DND-41 (cell line): ENCODE measurements at regions not wholly inside any gene's neighbourhood (a gene's known extent, or its start where the extent isn't known, plus 50 kb on each side); places are given as distances from the start of the nearest gene placed in this dataset.

ENCODE experiments used
- ATAC-seq: fragments of 200-7000 bp; cut with Tn5 transposase; 3 replicates; pipeline ENCODE4 v1.9.1; 2021; ENCODE audit warnings: low read depth; ENCODE audit not compliant: insufficient read depth
- DNase-seq: peaks from one replicate; pipeline ENCODE4 v3.0.0-alpha.2; 2020
- H2AFZ ChIP-seq: 2 replicates; pipeline ENCODE4 v1.6.0; 2012; ENCODE audit warnings: low read depth, low read length
- H3K27ac ChIP-seq: 2 replicates; pipeline ENCODE4 v1.5.1; 2012; ENCODE audit warnings: low read length, inconsistent platforms
- H3K27me3 ChIP-seq: fragments of 200-600 bp; sonication (generic); 2 replicates; pipeline ENCODE4 v1.6.0; 2012; ENCODE audit warnings: low read length, mild to moderate bottlenecking, inconsistent platforms; ENCODE audit not compliant: insufficient read depth, poor library complexity
- H3K36me3 ChIP-seq: 2 replicates; pipeline ENCODE4 v1.5.1; 2012; ENCODE audit warnings: low read length, inconsistent platforms; ENCODE audit not compliant: insufficient read depth
- H3K4me1 ChIP-seq: 2 replicates; pipeline ENCODE4 v1.5.1; 2012; ENCODE audit warnings: mild to moderate bottlenecking, low read length; ENCODE audit not compliant: insufficient read depth
- H3K4me2 ChIP-seq: 2 replicates; pipeline ENCODE4 v1.6.0; 2012; ENCODE audit warnings: mild to moderate bottlenecking, moderate library complexity, low read length, inconsistent platforms; ENCODE audit not compliant: insufficient read depth
- H3K4me3 ChIP-seq, 2 experiments: fragments of 200-600 bp in 1 of 2; shearing (Covaris generic) in 1 of 2; 2 replicates each; pipeline ENCODE4 v1.5.1; 2012 to 2016; ENCODE audit warnings: inconsistent platforms in 2 of 2, low read length in 2 of 2, mild to moderate bottlenecking in 2 of 2, low read depth in 1 of 2, moderate library complexity in 1 of 2
- H3K79me2 ChIP-seq: 2 replicates; pipeline ENCODE4 v1.6.0; 2012; ENCODE audit warnings: low read length, inconsistent platforms; ENCODE audit not compliant: insufficient read depth
- H3K9ac ChIP-seq: 2 replicates; pipeline ENCODE4 v1.6.0; 2012; ENCODE audit warnings: low read depth, mild to moderate bottlenecking, inconsistent platforms, low read length, moderate library complexity
- H3K9me3 ChIP-seq: 2 replicates; pipeline ENCODE4 v1.5.1; 2012; ENCODE audit warnings: low read length, moderate library complexity, mild to moderate bottlenecking, inconsistent platforms; ENCODE audit not compliant: insufficient read depth, severe bottlenecking
- H4K20me1 ChIP-seq: 2 replicates; pipeline ENCODE4 v1.6.0; 2012; ENCODE audit warnings: low read length; ENCODE audit not compliant: insufficient read depth
- EZH2 ChIP-seq: IDR thresholded peaks from 3 replicates; pipeline ENCODE4 v1.6.1; 2012; ENCODE audit warnings: borderline replicate concordance, low read depth, mild to moderate bottlenecking, moderate library complexity, low read length, inconsistent platforms; ENCODE audit not compliant: severe bottlenecking
- TF ChIP-seq, protein P1 (sequence below): IDR thresholded peaks from 2 replicates; pipeline ENCODE4 v1.5.1; 2012; ENCODE audit warnings: borderline replicate concordance, low read length, moderate library complexity, mild to moderate bottlenecking; ENCODE audit not compliant: poor library complexity, severe bottlenecking; ENCODE audit errors: extremely low read depth

DNA sequence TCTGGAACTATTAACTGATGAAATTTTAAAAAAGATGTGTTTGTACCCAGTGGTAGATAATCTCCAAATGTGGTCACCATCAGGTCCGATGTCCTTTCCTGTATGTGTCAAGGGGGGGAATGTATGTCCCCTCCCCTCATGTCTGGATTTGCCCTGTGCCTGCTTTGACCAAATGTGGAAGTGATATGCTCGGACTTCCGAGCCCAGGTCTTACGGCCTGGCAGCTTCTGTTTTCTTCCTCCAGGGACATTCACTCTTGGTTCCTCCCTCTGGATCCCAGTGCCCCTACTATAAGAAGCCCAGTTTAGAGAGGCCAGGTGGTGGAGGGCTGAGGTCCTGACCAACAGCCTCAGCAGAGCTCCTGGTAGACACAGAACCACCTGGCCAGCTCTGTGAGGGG lies 75.5 kb downstream of the CCR1 start:
- no peak for ATAC-seq
- H2AFZ ChIP-seq: no peak overlapping the region

DNA sequence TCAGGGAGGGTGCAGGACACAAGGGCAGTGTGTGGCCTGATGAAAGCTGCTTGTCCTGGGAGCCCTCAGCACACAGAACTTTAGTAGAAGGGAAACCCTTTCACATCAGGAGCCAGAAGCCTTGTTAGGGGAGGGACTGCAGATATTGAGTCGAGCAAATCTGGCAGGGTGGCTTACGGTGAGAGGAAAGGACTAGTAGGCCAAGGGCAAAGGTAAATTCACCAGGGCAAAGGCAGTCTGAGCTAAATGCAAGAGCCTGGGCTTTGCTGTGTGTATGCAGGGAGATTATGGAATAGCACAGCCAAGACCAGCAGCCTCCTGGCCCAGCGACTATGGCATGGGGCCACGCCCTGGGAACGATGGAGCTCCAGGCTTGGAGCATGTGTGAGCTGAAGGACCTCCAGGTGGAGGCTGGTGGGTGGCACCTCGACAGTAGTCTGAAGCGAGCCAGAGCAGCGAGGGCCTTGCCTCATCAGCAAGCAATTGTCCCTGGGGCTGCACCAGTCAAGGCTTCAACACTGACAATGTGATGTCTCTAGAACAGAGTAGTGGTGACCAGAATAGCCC lies 76.1 kb downstream of the CCR1 start:
- no peaks in the 10 kb centered on the region for H4K20me1 ChIP-seq
- ATAC-seq (no peak), DNase-seq (no peak)
- no peaks in the 10 kb centered on the region for H3K9me3 ChIP-seq
- H3K36me3 ChIP-seq: no peaks in the 10 kb centered on the region
- no peaks in the 10 kb centered on the region for H3K79me2 ChIP-seq
- H2AFZ ChIP-seq: no peak overlapping the region
- TF ChIP-seq, protein P1, sequence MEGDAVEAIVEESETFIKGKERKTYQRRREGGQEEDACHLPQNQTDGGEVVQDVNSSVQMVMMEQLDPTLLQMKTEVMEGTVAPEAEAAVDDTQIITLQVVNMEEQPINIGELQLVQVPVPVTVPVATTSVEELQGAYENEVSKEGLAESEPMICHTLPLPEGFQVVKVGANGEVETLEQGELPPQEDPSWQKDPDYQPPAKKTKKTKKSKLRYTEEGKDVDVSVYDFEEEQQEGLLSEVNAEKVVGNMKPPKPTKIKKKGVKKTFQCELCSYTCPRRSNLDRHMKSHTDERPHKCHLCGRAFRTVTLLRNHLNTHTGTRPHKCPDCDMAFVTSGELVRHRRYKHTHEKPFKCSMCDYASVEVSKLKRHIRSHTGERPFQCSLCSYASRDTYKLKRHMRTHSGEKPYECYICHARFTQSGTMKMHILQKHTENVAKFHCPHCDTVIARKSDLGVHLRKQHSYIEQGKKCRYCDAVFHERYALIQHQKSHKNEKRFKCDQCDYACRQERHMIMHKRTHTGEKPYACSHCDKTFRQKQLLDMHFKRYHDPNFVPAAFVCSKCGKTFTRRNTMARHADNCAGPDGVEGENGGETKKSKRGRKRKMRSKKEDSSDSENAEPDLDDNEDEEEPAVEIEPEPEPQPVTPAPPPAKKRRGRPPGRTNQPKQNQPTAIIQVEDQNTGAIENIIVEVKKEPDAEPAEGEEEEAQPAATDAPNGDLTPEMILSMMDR: no peak
- no peak for TF ChIP-seq EZH2
- H3K27me3 ChIP-seq: no peaks in the 10 kb centered on the region
- H3K4me1 ChIP-seq: peaks cover 30% of the 10 kb centered on the region
- no peak overlapping the region for H3K27ac ChIP-seq
- no peak overlapping the region for H3K4me2 ChIP-seq
- no peak overlapping the region for H3K4me3 ChIP-seq
- no peak overlapping the region for H3K9ac ChIP-seq

More for the DNA sequence above, 75.5 kb downstream of the CCR1 start:
- Histone ChIP-seq H3K27me3 (no peaks in the 10 kb centered on the region), H3K4me3 (no peak overlapping the region), H3K4me1 (peaks cover 27% of the 10 kb centered on the region), H3K9ac (no peak overlapping the region), H3K79me2 (no peaks in the 10 kb centered on the region), H3K27ac (no peak overlapping the region), H3K36me3 (no peaks in the 10 kb centered on the region), H4K20me1 (no peaks in the 10 kb centered on the region), H3K4me2 (no peak overlapping the region), H3K9me3 (no peaks in the 10 kb centered on the region)
- no peak for TF ChIP-seq EZH2
- TF ChIP-seq, protein P1: no peak
- no peak for DNase-seq

DNA sequence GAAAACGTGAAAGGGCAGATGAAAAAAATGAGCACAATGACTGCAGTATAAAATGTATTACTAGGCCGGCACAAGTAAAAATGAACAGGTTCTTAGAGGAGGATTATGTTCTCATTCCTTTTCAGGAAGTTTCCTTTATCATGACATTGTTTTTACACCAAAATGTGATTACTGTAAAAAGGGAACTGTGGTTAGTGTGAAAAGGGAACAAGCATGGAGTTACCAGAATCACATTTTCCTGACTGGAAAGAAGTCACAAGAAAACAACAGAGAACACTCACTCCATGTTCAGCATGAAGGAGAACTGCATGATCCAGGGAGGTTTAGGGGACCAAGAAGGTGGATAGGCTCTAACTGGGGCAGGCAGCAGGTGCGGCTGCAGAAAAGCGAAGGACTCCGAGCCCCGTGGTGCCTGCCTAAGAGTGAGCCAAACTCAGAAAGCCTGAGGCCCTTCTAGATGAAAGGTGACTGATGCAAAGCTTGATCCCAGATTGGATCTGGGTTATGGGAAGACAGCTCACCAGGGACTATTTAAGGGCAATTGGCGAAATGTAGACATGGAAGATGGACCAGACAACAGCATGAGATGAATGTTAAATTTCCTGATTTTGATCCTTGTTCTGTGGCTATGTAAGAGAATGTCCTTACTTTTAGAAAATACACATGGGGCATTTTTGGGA lies 77.3 kb downstream of the CCR1 start:
- H2AFZ ChIP-seq: no peak overlapping the region
- ATAC-seq (no peak), DNase-seq (no peak)
- H3K79me2 ChIP-seq: no peaks in the 10 kb centered on the region
- no peaks in the 10 kb centered on the region for H3K9me3 ChIP-seq
- H3K4me3 ChIP-seq: no peak overlapping the region
- H3K36me3 ChIP-seq: no peaks in the 10 kb centered on the region
- no peak overlapping the region for H3K9ac ChIP-seq
- no peak overlapping the region for H3K4me2 ChIP-seq
- H4K20me1 ChIP-seq: no peaks in the 10 kb centered on the region
- TF ChIP-seq, protein P1: no peak
- no peak for TF ChIP-seq EZH2
- H3K27me3 ChIP-seq: no peaks in the 10 kb centered on the region
- H3K4me1 ChIP-seq: peaks cover 30% of the 10 kb centered on the region
- no peak overlapping the region for H3K27ac ChIP-seq
